Right forelimb (tissue), 1 donor: ENCODE measurements at regions not wholly inside any gene's neighbourhood (a gene's known extent, or its start where the extent isn't known, plus 50 kb on each side); places are given as distances from the start of the nearest gene placed in this dataset.

Source experiments
- DNase-seq: peaks from one replicate; pipeline ENCODE4 v3.0.0-alpha.2; 2018

DNA sequence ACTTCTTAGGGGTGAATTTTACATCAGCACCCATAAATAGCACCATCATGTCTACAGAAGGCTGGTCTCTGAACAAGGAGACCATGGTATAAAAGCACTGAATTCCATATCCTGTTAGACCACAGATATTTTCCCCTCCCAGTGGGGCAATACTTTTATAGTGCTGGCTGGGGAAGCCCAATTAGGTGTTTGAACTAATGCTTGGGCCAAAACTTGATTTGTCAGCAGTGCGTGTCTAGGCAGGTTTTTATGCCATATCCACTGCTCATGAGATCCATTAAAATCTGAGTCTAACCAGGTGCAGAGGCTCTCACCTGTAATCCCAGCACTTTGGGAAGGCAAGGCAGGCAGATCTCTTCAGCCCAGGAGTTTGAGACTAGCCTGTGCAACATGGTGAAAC lies 623.0 kb downstream of the NPHP4 start:
- no peak for DNase-seq

DNA sequence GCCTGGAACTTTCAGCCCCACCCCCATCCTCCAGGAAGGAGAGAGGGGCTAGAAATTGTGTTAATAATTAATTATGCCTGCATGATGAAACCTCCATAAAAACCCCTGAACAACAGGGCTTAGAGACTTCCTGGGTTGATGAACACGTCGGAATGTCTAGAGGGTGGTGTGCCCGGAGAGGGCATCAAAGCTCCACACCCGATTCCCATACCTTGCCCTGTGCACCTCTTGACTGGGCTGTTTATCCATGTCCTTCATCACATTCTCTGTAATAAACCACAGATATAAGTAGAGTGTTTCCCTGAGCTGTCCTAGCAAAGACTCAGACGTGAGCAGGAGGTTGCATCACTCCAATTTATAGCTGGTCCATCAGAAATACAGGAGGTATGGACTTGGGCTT lies 624.0 kb downstream of the NPHP4 start:
- no peak for DNase-seq

DNA sequence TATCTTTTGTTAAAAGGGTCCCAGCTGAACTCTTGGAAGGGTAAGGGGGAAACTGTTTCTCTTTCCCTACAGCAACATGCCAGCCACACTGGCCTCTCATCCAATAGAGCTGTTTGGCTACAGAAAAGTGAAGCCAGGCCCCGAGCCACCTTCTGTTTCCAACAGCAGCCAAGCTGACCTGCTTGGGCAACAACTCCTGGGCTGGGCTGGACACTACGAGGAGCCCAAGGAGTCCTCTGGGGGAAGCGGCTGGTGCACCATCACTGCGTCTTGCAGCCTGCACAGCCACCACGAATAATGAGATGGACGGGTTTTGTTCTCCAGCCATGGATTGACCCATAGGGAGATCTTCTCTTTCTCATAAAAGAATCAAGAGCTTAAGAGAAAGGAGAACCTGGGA lies 624.9 kb downstream of the NPHP4 start:
- DNase-seq: no peak

DNA sequence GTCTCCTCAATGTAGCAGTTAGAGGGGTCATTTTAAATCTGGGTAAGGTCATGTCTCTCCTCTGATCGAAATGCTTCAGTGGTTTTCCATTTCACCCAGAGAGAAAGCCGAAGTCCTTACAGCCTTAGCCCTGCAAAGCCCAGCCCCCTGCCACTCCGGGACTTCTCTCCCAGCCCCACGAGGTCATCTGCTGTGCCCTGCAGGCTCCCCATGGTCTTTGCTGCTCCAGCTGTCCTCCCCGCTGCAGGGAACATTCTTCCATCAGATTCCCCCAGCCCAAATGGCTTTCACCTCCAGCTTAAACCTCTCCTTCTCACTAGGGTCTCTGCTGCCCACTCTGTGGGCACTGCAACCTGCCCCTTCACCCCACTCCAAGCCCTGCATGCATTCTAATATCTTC lies 626.5 kb downstream of the NPHP4 start:
- no peak for DNase-seq

DNA sequence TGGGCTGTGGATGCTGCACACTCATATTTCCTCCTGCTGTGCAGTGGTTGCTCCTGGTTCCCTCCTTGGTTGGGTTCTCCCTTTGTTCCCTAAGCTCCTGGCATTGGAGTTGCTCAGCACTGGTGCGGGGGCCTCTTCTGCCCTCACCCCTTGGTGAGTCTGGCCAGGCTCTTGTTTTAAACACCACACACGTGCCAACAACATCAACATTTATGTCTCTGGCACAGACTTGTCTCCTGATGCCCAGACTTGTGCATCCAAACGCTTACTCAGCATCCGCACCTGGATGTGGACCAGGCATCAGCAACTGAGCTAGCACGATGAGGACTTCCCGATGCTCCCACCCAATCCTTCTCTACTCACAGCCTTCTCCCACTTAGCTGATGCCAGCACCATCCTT lies 627.6 kb downstream of the NPHP4 start:
- no peak for DNase-seq

DNA sequence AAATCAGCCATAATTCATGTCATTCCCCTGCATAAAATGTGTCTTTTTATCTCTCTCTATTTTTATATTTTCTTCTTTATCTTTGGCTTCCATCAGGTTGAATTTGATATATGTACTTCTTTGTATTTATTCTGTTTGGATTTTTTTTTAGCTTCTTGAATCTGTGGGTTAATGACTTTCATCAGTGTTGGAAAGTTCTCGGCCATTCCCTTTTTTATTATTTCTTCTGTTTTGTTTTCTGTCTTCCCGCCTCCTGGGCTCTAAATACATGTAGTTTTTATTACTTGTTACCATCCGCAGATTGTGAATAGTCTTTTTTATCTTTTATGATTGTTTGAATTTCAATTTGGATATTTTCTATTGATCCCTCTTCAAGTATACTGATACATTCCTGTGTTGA lies 637.5 kb downstream of the NPHP4 start:
- no peak for DNase-seq

DNA sequence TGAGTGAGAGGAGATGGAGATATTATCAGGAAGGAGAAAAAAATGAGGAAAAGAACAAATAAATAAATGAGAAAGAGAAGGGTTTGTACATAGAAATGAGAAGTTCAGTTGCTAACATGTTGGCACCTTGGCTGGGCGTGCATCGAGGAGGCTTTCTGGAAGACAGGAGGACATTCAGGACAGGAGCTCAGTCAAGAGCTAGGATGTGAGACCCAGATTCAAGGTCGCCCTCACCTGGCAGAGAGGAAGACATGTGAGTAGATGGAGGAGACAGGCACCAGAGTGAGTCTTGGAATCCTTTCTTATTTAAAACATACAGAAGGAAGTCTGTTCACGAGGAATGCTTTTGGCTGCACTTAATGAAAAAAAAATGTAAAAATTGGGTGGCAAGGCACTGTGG lies 640.9 kb downstream of the NPHP4 start:
- no peak for DNase-seq

DNA sequence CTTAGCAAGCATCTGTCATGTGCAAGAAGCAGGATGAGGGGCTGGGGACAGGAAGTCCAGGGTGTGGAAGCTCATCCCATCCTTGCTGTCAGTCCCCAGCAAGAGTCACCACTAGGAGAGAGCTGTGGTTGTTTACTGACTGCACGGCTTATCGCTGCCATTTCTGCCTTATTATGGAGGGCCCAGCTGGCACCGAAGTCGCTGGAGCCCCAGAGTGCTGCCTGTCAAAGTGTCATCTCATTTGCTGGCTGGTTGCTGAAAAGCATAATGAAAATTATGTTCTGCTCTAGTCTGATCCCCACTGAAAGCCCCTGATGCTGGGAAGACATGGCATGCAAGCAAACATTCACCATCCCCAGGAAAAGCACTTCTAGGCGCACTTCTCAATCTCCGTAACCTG lies 642.7 kb downstream of the NPHP4 start:
- DNase-seq: no peak

DNA sequence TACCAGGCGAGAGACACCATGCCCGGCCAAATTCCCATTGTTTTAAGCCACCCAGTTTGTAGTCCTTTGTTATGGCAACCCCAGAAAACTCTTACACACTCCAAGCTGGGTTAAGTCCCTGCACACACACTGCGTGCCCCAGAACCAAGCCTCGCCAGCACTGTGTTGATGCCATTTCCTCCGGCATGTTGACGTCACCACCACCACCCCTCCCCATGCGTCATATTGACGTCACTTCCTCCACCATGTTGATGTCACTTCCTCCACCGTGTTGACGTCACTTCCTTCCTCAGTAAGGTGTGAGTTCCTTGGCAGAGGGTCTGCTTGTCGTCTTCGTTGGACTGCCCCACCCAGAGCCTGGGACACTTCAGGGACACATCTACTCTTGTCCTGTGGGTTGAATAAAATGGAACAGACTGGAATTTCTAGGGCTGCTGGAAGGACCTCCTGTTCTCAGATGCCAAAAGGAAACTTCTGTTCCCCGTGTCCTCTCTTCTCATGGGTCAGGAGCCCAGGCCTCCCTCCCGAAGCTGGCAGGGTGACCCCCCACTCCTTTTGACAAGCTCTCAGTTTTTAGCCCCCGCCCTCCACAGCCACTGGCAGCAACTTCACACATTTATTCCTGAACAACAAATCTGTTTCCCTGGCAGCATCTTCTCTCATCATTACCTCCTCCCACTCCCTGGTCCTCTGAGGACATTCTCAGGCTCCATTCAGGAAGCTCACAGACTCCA lies 643.3 kb downstream of the NPHP4 start:
- DNase-seq: no peak

DNA sequence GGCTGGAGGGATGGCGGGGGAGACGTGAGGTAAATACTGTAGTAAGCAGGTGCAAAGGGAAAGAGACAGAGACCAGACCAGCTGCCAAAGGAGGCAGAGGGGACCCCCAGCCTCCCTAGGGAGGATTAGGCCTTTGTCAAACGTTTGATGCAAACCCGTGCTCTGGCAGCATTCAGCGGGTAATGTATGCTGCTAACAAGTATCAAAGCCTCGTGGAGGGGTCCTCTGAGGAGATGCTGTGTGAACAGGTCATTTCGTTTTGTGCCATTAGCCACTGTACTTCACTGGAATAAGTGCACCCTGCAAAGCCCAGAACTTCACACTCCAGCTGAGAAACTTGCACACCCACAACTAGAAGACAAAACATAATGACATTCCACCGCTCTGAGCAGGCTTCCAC lies 644.5 kb downstream of the NPHP4 start:
- no peak for DNase-seq

DNA sequence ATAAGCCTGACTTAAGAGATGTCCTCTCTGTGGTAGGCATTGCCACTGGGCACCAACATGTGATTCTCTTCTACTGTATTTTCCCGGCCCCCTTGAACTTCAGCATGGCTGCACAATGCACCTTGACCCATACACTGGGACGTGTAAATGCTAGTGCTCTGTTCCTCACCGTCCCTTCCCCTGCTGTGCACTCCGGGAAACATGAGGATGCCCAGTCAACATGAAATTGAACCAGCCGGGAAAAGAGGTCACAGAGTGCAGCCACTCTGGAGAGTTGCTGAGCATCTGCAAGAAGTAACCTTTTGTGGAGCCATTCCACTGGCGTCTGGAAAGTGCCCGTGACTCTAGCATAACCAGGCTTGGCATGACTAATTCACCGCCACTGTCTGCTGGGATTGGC lies 646.7 kb downstream of the NPHP4 start:
- DNase-seq: no peak

DNA sequence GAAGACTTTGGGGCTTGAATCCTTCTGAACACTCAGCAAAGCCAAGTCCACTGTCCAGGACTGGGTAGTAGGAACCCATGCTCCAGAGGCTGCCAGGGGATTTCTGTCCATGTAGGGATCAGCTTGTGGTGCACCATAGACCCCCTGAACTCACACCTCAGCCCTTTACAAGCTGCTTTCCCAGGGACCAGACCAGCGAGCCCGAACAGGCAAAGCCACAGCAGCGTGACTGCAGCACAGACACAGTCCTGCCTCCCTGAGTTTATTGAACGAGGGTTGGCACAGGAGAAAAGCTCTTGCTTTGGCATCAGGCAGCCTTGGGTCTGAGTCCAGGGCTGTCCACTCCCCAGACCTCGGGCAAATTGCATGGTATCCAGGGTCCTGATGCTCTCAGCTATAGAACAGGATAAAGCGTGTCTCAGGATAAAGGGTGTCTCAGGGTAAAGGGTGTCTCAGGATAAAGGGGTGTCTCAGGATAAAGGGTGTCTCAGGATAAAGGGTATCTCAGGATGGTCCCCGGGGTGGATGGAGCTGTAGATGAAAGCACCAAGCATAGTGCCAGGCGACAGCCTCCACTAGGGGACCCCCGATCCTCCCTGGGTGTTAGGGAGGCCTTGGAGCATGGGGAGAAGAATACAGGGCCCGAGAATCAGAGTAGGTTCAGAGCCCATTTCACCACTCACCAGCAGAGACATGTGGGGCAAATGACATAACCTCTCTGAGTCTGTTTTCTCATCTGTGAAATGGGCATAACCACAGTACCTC lies 648.8 kb downstream of the NPHP4 start:
- DNase-seq: no peak

DNA sequence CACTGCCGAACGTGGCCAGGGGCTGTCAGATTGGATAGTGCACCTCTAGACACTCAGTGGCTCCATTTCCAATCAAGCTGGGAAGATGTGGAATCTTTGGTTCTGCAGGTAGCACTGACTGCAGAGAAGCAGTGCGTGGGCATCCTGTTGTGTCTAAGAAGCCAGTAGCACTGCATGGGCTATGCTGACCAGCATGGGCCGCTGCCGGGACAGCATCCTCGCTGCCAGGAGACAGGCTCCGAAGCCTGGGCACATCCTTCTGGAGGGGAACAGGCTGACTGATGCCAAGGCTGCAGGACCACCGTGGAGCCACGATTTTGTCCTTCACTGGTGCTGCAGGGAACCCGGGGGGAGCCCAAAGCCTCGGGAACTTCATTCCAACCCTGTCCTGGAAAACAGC lies 649.4 kb downstream of the NPHP4 start:
- DNase-seq: no peak

DNA sequence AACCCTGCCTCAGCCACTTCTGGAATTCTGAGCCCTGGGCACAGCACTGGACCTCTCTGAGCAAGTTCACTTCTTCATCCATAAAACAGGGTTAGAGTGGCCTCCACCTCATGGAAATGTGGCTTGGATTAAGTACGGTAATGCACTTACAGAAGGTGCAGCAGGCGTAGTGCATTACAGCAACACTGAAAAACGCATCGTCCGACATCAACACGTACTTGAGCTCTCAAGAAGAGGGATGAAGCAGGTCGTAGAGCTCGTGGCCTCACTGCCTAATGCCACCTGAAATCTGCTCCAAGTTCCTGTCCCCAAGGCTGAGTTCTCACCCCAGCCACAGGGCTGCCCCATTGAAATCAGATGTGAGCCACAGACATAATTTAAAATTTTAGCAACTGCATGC lies 650.1 kb downstream of the NPHP4 start:
- no peak for DNase-seq

DNA sequence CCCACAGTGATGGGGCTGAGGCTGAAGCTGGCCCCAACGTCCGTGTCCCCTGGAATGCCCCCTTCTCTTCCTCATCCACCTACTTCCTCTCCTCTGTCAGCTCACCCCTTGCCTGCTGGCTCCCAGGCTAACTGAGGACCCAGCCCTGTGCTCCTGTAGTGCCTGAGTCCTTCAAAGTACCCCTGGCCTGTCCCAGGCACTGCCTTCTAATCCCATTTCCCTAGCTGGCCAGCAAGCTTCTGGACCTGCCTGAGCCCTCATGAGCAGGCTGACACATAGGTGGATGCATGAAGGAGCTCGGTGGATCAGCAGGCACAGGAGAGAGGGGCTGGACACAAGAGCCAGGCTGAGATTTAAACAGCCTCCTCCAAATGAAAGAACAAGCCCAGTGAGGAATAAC lies 650.8 kb downstream of the NPHP4 start:
- no peak for DNase-seq

DNA sequence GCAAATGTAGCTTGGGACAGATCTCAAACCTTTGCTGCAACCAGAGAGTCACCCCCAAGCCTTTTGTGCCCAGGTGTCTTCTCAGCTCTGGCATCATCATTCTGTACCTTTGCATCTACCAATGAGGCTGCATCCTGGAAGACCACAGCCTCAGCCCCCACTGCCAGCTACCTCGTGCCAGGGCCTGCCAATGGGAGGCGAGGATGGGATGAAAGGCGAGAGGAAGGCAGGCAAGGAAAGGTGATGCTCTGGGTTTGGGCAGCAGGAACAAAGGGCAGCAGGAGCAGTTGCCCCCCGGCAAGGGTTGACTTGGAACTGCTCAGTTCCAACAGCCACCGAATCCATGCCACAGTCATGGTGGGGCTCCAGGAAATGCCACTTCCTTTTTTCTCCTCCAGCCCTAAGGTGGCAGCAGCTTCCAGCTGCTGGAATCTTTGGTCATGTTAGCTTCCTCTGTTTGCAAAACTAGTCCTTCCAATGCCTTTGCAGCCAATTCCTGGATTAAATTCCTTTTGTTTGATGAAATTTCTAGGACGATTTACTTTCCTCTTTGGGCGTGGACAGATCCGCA lies 651.6 kb downstream of the NPHP4 start:
- no peak for DNase-seq

DNA sequence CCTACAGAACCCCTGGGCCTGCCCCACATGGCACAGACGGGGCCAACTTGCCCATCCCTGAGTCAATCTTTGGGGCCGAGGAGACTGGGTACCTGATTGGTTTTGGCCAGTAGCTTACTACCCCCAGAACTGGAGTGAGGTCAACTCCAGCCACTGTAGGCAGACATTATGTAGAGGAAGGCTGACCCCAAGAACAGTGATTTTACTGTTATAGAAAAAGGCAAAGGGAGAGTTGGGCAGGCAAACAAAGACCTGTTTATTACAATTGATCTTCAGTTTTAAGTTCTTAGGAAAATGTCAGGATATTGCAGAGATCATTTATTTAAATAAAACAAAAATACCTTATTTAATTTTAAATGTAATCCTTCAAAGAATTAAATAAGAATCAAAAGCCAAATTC lies 653.8 kb downstream of the NPHP4 start:
- no peak for DNase-seq

DNA sequence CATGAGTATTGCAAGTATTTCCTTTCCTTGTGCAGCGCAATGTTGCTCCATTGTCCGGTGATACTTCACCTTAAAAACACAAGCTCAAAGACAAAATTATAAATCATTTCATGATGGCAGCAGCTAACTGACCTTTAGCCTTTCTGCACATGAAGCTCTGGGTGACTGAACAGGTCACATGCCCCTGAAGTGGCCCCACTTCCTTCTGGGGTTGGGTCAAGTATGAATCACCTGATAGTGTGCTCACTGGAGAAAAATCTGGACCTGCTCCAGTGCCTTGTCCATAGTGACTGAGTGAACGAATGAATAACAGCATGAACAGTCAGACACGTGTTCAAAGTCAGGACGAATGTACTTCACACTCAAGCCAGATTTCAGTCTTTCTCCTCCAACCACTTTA lies 658.9 kb downstream of the NPHP4 start:
- no peak for DNase-seq

DNA sequence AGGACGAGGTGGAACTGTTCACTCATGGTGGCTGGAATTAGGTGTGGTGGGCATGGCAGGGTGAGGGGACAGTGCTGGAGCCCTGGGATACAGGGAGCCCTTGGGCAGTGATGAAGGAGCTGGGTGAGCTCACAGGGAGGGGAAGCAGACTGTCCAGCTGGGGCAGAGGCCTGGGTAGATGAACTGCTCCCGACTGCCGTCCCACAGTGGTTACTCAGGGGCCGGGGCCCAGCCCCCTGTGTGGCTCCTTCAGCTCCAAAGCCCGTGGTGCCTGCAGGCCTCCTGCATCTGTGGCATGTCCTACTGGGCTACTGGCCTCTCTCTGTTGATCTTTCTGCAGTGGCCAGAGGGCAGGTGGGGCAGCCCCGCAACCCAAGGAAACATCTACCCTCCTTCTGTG lies 661.1 kb downstream of the NPHP4 start:
- DNase-seq: no peak

DNA sequence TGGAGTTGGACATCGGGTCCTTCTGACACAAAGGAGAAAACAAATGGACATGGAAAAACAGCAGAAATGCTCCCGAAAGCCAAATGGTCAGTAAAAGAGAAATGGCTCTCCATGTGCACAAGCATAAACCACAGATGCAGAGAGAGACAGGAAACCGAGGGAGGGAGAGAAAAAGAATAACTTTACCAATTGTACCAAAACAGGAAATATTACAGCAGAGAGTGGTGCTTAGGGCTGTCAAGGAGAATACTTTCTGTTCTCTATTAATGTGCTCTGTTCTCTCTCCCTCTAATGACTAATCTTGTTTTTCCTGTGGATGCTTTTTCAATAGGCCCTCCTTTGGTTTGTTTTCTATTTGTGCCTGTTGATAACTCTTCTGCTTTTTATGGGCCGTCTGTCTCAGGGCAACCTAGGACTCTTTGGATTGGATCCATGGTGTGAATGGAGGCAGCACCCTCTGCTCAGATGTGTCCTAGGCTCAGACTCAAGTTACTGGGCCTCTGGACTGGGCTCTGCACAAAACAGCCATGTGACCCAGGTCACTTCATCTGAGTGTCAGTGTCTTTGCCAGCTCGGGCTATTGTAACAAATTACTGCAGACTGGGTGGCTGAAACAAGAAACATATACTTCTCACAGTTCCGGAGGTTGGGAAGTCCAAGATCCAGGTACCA lies 663.0 kb downstream of the NPHP4 start:
- DNase-seq: no peak

DNA sequence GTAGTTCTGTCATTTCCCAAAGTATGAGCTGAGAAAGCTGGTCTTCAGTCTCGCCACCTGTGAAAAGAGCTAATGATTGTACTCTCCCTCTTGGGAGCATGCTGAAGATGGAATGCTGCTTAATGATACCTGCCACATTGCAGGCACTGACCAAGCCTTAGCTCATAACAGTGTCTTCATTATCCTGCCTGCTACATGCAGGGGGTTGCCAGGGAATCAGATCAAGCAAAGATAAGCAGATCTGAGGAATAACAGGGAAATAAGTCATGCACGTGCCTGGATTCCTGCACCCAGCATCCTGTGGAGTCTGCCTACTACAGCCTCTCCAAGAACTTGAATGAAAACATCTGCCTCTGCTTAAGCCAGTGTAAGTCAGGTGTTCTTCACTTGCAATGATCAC lies 667.3 kb downstream of the NPHP4 start:
- DNase-seq: no peak

DNA sequence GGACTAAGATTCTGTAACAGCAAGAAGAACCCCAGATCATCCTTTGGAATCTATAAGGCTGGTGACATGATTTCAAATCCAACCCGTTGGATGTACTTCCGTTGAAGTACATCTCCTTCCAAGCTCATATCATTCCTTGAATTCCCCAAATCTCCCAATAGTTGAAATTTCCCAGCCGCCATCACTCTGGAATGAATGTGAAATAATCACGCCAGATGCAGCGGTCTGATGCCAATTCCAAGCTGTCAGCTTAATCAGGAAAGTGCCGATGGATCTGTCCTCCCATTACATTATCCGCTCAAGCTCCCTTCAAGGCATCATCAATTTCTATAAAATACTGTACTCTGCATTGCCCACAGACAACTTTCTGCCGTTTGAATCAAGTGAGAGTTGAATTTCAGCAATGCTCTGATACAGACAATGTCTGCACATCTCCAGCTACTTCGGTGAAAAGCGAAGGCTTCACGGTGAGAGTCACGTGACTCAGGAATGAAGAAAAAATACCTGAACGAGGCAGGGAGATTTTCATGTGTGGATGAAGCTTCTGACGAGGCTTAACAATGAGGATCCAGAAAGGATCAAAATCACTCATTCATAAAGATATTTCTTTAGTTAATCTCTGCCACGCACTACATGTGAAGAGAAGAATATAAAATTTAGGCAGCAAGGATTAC lies 663.9 kb downstream of the AJAP1 start:
- no peak for DNase-seq

DNA sequence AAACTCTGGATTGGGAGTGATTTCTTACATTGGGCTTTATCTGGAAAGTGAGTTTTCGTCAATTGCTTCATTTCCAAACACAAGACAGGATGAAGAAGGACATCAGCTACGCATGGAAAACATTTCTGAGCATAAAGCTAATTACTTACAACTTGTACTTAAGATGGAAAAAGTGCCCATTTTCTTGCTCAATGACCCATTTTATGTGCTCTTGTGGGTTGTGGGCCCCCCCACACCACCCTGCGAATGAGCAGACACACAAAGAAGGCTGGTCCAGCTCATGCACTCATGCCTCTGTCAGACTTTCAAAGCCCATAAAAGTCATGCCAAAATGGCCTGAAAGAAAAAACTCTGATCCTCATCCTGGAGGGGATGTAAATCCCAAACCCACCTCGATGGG lies 663.0 kb downstream of the AJAP1 start:
- DNase-seq: no peak
